Dedifferentiated amniotic fluid mesenchymal stem cell (primary cell): ENCODE measurements at regions not wholly inside any gene's neighbourhood (a gene's known extent, or its start where the extent isn't known, plus 50 kb on each side); places are given as distances from the start of the nearest gene placed in this dataset.
A peak's percentile ranks its signal among the peaks of the same experiment; 100 is the strongest.

Source experiments
- DNase-seq: peaks from one replicate; pipeline ENCODE4 v3.0.0-alpha.2; 2016; ENCODE audit errors: extremely low spot score

DNA sequence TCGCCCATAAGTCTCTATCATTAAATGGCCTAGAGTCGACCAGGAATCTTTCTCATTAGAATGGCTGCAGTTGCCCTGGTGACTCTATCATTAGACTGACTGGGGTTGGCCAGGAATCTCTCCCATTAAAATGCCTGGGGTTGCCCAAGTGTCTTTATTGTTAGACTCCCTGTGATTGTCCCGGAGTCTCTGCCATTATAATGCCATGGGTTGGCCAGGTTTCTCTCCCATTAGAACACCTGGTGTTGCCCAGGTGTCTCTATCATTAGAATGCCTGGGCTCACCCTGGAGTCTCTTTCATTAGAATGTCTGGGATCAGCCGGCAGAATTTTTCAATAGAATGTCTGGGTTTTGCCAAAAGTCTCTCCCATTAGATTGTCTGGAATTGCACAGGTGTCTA, 1459.3 kb downstream of the UQCRFS1 start:
- no peak for DNase-seq

DNA sequence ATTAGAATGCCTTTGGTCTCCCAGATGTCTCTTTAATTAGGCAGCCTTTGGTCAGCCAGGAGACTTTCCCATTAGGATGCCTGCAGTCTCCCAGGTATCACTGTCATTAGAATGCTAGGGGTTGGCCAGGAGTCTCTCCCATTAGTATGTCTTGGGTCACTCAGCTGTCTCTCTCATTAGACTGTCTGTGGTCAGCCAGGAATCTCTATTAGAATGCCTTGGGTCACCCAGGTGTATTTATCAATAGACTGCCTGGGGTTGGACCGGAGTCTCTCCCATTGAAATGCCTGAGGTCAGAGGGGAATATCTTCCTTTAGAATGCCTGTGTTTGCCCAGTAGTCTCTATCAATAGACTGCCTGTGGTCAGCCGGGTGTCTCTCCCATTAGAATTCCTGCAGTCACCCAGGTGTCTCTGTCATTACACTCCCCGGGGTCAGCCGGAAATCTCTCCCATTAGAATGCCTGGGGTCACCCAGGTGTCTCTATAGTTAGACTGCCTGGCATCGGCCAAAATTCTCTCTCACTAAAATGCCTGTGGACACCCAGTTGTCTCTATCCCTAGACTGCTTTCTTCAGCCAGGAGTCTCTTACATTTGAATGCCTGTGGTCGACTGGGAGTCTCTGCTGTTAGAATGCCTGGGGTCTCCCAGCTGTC, 1460.3 kb downstream of the UQCRFS1 start:
- DNase-seq, result no peak

DNA sequence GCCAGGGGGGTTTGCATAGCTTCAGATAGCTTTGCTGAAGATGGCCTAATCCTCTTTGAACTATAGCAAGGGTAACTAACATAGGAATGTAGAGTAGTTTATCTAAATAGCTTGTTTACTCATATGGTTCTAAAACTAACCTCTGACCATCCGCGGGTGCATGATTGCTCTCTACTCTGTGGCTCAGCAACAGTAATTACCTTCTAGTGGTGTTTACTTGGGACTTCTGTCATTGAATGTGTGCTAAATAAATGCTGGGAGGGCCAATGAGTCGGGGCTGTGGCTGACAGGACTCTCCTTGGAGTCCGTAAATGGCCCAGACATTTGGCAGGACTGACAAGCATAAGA, 1461.9 kb downstream of the UQCRFS1 start:
- DNase-seq, result no peak

DNA sequence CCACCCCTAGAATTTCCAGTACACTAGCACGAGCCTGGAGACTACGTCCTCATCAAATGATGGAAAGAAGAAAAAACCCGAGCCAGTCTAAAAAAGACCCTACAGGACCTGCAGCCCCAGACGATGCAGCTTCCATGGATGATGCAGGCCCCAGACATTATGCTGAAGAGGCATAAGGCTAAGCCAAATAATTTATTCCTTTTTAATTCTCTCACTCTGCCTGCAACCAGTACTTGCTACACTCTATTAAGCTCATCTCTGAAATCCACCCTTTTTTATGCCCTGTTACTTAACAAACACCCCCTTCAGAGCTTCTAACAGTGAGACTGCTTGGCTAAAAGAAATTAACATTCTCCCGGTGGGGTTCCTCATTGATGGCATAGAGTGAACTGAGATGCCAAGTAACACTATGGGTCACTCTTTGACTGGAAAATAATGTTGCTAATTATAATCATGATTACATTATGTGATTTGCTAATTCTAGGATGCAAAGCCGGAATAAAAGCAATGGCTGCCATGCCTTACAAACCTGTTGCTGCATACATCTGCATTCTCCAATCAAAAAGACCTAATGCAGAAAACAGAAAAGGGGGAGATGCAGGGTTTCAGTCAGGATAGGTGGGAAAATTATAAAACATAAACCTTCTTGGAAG, 1462.4 kb downstream of the UQCRFS1 start:
- no peak for DNase-seq

DNA sequence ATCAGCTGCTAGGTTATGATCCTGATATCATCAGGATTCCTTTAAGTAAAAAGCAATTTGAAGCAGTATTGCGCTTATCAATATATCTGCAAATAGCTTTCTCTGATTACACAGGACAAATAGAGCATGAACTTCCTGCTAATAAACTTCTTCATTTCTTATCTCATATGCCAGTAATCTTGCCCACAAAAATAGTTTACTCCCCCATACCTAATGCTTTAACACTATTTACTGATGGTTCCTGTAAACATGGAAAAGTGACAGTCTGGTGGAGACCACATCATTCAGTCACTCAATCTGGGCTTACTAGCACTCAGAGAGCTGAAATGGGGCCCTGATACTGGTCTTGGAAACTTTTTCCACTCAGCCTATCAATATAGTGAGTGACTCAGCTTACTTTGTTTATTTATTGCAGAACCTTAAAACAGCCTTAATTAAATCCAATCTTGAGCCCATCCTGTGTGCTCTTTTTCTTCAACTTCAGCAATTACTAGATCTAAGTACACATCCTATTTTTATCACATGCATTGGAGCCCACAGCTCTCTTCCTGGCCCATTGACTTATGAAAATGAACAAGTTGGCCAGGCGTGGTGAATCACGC, 1464.3 kb downstream of the UQCRFS1 start:
- peak; percentile 15 for DNase-seq

DNA sequence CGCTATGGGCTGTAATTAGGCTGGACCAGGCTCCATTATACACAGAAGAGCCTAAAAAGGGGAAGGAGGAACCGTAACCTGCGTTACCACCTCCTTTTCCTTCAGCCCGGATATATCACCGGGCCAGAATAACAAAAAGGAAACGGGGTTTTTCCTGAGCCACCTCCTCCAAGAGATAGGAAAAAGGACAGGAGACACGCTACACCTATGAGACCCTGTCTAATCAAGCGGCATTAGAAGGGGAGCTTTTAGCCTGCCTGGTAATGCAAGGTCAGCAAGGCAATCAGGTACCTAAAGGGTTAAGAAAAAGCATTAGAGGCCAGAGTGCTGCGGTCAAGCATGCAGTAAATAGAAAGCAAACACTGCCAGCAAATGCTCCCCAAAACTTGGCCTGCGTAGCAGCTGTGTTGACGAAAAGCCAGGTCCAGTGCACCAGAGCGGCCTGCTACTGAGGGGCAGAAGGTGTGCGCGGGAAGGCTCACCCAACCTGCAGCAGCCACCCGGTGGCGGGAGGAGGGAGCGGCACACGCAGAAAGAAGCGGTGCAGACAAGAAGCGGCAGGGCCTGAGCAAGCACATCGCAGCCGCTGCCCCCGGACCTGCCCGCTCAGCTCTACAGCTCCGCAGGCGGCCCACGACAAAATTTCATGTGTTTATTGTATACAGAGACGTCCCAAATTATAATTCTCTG, 1466.1 kb downstream of the UQCRFS1 start:
- DNase-seq, result no peak

DNA sequence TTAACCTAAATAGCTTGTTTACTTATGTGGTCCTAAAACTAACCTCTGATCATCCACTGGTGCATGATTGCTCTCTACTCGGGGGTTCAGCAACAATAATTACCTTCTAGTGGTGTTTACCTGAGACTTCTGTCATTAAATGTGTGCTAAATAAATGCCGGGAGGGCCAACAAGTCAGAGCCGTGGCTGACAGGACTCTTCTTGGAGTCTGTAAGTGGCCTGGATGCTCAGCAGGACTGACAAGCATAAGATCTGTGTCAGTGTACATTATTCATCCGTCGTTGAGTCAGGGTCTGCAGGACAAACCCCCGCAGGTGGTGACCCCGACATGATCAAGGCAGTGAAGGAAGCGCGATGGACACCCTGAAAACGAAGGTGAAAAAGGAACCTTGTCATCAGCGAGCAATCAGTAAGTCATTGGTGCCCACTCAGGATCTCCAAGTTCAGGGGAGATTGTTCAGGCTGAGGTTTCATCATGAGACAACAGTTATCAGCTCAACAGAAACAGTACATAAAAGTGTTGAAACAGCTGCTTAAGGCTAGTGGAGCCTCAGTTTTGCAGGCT, 1466.9 kb downstream of the UQCRFS1 start:
- DNase-seq, result no peak

DNA sequence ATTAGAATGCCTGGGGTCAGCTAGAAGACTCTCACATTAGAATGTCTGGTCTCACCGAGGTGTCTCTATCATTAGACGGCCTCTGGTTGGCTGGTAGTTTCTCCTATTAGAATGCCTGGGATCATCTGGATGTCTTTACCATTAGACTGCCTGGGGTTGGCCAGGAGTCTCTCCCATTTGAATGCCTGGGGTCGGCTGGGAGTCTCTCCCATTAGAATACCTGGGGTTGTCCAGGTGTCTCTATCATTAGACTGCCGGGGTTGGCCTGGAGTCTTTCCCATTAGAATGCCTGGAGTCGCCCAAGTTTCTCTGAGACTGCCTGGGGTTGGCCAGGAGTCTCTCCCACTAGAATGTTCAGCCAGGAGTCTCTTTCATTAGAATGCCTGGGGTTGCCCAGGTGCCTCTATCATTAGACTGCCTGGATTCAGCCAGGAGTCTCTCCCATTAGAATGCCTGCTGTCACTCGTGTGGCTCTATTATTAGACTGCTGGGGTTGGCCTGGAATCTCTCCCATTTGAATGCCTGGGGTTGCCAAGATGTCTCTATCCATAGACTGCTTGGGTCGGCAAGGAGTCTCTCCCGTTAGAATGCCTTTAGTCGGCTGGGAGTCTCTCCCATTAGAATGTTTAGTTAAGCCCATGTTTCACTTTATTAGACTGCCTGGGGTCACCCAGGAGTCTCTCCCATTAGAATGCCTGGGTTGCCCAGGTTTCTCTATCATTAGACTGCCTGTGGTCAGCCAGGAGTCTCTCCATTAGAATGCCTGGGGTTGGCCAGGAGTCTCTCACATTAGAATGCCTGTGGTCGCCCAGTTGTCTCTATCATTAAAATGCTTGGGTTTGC, 1467.8 kb downstream of the UQCRFS1 start:
- no peak for DNase-seq

DNA sequence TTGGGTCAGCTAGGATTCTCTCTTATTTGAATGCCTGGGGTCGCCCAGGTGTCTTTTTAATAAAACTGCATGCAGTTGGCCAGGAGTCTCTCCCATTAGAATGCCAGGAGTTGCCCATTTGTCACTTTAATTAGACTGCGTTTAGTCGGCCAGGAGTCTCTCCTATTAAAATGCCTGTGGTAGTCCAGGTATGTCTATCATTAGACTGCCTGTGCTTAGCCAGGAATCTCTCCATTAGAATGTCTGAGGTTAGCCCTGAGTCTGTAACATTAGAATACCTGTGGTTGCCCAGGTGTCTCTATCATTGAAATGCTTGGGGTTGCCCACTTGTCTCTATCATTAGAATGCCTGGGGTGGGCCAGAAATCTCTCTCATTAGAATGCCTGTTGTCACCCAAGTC, 1470.9 kb downstream of the UQCRFS1 start:
- DNase-seq, result no peak

DNA sequence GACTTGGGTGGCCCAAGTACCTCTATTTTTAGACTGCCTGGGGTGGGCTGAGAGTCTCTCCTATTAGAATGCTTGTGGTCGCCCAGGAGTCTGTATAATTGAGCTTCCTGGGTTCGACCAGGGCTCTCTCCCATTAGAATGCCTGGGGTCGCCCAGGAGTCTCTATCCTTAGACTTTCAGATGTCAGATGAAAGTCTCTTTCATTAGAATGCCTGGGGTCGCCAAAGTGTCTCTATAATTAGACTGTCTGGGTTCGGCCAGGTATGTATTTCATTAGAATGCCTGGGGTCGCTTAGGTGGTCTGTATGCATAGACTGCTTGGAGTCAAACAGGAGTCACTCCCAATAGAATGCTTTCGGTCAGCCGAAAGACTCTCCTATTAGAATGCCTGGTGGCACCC, 1471.7 kb downstream of the UQCRFS1 start:
- no peak for DNase-seq

DNA sequence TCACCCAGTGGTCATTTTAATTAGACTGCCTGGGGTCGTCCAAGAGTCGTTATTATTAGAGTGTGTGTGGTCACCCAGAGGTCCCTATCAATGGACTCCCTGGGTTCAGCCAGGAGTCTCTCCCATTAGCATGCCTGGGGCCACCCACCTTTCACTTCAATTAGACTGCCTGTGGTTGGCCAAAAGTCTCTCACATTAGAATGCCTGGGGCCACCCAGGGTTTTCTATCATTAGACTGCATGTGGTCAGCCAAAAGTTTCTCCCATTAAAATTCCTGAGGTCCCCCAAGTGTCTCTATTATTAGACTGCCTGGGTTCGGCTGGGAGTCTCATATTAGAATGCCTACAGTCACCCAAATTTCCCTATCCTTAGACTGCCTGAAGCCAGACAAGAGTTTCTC, 1472.6 kb downstream of the UQCRFS1 start:
- no peak for DNase-seq

DNA sequence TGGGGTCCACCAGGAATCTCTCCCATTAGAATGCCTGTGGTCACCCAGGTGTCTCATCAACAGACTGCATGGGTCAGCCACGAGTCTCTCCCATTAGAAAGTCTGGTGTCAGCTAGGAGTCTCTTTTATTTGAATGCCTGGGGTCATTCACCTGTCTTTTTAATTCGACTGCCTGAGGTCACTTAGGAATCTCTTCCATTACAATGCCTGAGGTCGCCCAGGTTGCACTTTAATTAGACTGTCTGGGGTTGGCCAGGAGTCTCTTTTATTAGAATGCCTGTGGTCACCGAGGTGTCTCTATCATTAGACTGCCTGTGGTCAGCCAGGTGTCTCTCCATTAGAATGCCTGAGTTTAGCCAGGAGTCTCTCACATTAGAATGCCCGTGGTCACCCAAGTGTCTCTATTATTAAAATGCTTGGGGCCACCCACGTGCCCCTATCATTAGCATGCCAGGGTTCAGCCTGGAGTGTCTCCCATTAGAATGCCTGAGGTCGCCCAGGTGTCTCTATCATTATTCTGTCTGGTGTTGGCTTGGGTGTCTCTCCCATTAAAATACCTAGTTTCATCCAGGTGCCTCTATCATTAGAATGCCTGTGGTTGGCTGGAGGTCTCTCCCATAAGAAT, 1474.3 kb downstream of the UQCRFS1 start:
- DNase-seq, result no peak

DNA sequence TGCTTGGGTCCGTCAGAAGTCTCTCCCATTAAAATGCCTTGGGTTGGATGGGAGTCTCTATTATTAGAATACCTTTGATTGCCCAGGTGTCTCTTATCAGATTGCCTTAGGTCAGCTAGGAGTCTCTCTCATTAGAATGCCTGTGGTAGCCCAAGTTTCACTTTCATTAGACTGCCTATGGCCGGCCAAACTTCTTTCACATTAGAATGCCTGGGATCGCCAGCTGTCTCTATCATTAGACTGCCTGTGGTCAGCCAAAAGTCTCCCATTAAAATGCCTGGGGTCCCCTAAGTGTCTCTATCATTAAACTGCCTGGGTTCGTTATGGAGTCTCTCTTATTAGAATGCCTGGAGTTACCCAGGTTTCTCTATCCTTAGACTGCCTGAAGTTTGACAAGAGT, 1476.7 kb downstream of the UQCRFS1 start:
- DNase-seq, result no peak

DNA sequence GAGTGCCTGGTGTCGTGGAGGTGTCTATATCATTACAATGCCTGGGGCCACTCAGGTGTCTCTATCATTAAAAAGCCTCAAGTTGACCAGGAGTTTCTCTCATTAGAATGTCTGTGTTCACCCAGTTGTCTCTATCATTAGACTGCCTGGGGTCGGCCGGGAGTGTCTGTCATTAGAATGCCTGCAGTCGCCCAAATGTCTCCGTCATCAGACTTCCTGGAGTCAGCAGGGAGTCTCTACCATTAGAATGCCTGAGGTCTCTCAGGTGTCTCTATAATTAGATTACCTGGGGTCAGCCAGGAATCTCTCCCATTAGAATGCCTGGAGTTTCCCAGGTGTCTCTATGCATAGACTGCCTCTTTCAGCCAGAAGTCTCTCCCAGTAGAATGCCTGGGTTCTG, 1477.6 kb downstream of the UQCRFS1 start:
- DNase-seq, result no peak

DNA sequence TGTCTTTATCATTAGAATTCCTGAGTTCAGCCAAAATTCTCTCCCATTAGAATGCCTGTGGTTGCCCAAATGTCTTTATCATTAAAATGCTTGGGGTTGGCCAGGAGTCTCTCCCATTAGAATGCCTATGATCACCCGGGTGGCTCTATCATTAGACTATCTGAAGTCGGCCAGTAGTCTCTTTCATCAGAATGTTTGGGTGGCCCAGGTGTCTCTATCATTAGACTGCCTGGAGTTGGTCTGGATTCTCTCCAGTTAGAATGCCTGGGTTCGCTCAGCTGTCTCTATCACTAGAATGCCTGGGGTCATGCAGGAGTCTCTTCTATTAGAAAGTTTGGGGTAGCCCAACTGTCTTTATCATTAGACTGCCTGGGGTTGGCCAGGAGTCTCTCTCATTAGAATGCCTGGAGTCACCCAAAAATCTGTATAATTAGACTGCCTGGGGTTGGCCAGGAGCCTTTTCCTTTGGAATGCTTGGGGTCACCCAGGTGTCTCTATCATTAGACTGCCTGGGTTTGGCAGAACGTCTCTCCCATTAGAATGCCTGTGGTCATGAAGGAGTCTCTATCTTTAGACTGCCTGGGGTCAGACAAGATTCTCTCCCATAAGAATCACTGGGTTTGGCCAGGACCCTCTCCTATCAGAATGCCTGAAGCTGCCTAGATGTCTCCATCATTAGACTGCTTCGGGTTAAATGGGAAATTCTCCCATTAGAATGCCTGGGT, 1478.3 kb downstream of the UQCRFS1 start:
- no peak for DNase-seq

DNA sequence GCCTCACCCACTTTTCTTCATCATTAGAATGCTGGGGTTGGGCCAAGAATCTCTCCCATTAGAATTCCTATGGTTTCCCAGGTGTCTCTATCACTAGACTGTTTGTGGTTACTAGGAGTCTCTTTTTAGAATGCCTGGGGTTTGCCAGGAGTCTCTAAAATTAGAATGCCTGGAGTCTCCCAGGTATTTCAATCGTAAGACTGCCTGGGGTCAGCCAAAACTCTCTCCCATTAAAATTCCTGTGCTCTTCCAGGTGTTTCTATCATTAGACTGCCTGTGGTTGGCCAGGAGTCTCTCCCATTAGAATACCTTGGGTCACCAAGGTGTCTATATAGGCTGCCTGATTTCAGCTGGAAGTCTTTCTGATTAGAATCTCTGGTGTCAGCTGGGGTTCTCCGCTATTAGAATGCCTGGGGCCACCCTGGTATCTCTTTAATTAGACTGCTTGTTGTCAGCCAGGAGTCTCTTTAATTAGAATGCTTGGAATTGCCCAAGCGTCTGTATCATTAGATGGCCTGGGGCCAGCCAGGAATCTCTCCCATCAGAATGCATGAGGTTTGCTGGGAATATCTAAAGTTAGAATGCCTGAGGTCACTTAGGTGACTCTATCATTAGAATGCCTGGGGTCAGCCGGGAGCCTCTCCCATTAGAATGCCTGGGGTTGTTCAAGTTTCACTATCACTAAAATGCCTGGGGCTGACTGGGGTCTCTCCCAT, 1479.2 kb downstream of the UQCRFS1 start:
- no peak for DNase-seq

DNA sequence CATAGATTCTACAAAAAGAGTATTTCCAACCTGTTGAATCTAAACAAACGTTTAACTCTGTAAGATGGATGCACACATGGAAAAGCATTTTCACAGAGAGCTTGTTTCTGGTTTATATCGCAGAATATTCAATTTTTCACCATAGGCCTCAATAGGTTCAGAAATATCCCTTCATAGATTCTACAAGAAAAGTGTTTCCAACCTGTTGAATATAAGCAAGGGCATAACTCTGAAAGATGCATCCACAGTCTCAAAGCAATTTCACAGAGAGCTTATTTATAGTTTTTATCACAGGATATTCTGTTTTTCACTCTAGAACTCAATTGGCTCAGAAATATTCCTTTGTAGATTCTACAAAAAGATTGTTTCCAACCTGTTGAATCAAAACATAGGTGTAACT, 1483.6 kb downstream of the UQCRFS1 start:
- no peak for DNase-seq

DNA sequence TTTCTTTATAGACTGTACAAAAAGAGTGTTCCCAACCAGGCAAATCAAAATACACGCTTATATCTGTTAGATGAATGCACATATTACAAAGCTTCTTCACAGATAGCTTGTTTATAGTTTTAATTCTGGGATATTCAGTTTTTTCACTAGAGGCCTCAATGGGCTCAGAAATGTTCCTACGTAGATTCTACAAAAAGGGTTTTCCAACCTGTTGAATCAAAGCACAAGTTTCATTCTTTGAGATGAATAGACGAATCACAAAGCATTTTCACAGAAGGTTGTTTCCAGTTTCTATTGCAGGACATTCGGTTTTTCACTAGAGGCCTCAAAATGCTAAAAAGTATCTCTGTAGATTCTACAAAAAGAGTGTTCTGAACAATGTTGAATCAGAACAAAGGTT, 1490.3 kb downstream of the UQCRFS1 start:
- no peak for DNase-seq

DNA sequence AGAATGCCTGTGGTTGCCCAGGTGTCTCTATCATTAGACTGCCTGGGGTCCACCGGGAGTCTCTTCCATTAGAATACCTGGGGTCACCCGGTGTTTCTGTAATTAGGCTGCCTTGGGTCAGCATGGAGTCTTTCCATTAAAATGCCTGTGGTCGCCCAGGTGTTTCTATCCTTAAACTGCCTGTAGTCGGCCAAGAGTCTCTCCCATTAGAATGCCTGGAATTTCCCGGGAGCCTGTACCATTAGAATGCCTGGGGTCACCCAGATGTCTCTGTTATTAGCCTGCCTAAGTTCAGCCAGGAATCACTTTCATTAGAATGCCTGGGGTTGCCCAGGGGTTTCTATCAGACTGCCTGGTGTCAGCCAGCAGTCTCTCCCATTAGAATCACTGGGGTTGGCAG, 1492.8 kb downstream of the UQCRFS1 start:
- DNase-seq, result no peak

DNA sequence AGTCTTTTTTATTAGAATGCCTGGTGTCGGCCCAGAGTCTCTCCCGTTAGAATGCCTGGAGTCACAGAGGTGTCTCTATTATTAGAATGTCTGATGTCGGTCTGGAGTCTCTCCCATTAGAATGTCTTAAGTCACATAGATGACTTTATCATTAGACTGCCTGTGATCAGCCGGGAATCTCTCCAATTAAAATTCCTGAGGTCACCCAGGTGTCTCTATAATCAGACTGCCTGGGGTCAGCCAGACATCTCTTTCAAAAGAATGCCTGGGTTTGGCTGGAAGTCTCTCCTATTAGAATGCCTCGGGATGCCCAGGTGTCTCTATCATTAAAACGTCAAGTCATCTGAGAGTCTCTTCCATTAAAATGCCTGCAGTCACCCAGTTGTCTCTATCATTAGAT, 1493.9 kb downstream of the UQCRFS1 start:
- no peak for DNase-seq
